K562 (cell line): ENCODE measurements at regions not wholly inside any gene's neighbourhood (a gene's known extent, or its start where the extent isn't known, plus 50 kb on each side); places are given as distances from the start of the nearest gene placed in this dataset.

Experiments used
- ATAC-seq: fragments of 200-7000 bp; cut with Tn5 transposase; 3 replicates; pipeline ENCODE4 v1.9.1; 2020; ENCODE audit warnings: moderate library complexity
- BruUV-seq: library from RNA; stranded (reverse); fragments of 400-500 nt; replicated peaks from 2 replicates; lab custom pipeline; 2021; lab: Mats Ljungman, UMichigan
- CTCF ChIA-PET: fragments of 300-600 bp; formaldehyde crosslinking; extraction: SDS; loops from one replicate; lab custom pipeline; 2021; ENCODE audit warnings: low intra/inter-chr PET ratio; lab: Yijun Ruan, JAX
- POLR2A ChIA-PET: fragments of 300-600, 350-650 bp; sonication (Branson Sonifier 250); formaldehyde crosslinking; extraction: SDS; loops from one replicate; lab custom pipeline; 2021; ENCODE audit warnings: antibody characterized with exemption, inconsistent platforms; lab: Yijun Ruan, JAX
- DNase-seq, 4 experiments: peaks; one replicate each; pipeline versions ENCODE4 v3.0.0 to v3.0.0-alpha.2; 2011 to 2018; ENCODE audit warnings: low spot score in 3 of 4, mixed read lengths in 3 of 4; ENCODE audit errors: extremely low read depth in 1 of 4
- FAIRE-seq: peaks from 2 replicates; lab custom pipeline; 2011; peaks lifted over from hg19 to GRCh38; lab: Jason Lieb, UNC
- H2AFZ ChIP-seq: 2 replicates; pipeline ENCODE4 v1.6.0; 2011; ENCODE audit warnings: low read depth, low read length, control low read depth, inconsistent platforms
- H3K27ac ChIP-seq: fragments of 200-600 bp; 3 replicates; pipeline ENCODE4 v1.8.0; 2011; ENCODE audit warnings: low read depth, mild to moderate bottlenecking, control low read depth, inconsistent platforms, low read length, moderate library complexity, mixed read lengths; ENCODE audit errors: extremely low read depth
- H3K27me3 ChIP-seq, 2 experiments: fragments of 300-600 bp in 1 of 2; 2 replicates in 1 of 2; 3 replicates in 1 of 2; pipeline versions ENCODE4 v1.6.0 to v1.8.0; 2011; ENCODE audit warnings: inconsistent platforms in 2 of 2, low read length in 2 of 2, mild to moderate bottlenecking in 1 of 2, mixed read lengths in 1 of 2, moderate library complexity in 1 of 2; ENCODE audit not compliant: control insufficient read depth in 2 of 2, insufficient read depth in 2 of 2
- H3K36me3 ChIP-seq: fragments of 300-600 bp; 3 replicates; pipeline ENCODE4 v1.8.0; 2011; ENCODE audit warnings: mild to moderate bottlenecking, low read length, inconsistent platforms; ENCODE audit not compliant: control insufficient read depth, insufficient read depth
- H3K4me1 ChIP-seq, 2 experiments: fragments of 200-600 bp in 1 of 2; replicated peaks in 1 of 2; 2 replicates in 1 of 2; 3 replicates in 1 of 2; pipeline versions ENCODE4 v1.5.1 to v1.8.0; 2011; ENCODE audit warnings: inconsistent platforms in 2 of 2, low read length in 2 of 2, mild to moderate bottlenecking in 1 of 2, mixed read lengths in 1 of 2, moderate library complexity in 1 of 2; ENCODE audit not compliant: control insufficient read depth in 2 of 2, insufficient read depth in 2 of 2
- H3K4me2 ChIP-seq: 2 replicates; pipeline ENCODE4 v1.6.1; 2011; ENCODE audit warnings: low read length, control low read depth, inconsistent platforms, mixed read lengths; ENCODE audit not compliant: insufficient read depth
- H3K4me3 ChIP-seq: fragments of 200-600 bp; sonication (generic), shearing (Covaris generic); 2 replicates; pipeline ENCODE4 v1.5.1; 2016; ENCODE audit warnings: control low read depth, inconsistent platforms
- H3K79me2 ChIP-seq: fragments of 200-600 bp; 3 replicates; pipeline ENCODE4 v1.8.0; 2011; ENCODE audit warnings: low read length, inconsistent platforms; ENCODE audit not compliant: control insufficient read depth, insufficient read depth
- H3K9ac ChIP-seq, 2 experiments: 2 replicates each; pipeline versions ENCODE4 v1.6.0 to v1.6.1; 2011; ENCODE audit warnings: low read depth in 2 of 2, low read length in 2 of 2, control low read depth in 1 of 2, inconsistent platforms in 1 of 2, mild to moderate bottlenecking in 1 of 2, mixed read lengths in 1 of 2; ENCODE audit not compliant: insufficient read depth in 1 of 2
- H3K9me1 ChIP-seq: one replicate; pipeline ENCODE4 v1.6.0; 2011; ENCODE audit warnings: inconsistent platforms, mild to moderate bottlenecking, low read length, moderate library complexity; ENCODE audit not compliant: control insufficient read depth, insufficient read depth
- H3K9me3 ChIP-seq: replicated peaks from 2 replicates; pipeline ENCODE4 v1.5.1; 2011; ENCODE audit warnings: low read depth, low read length, inconsistent platforms; ENCODE audit not compliant: control insufficient read depth, insufficient read depth
- H4K20me1 ChIP-seq: replicated peaks from 2 replicates; pipeline ENCODE4 v1.6.1; 2011; ENCODE audit warnings: low read length, inconsistent platforms, mixed read lengths; ENCODE audit not compliant: control insufficient read depth, insufficient read depth
- CBX5 ChIP-seq: IDR thresholded peaks from 2 replicates; pipeline ENCODE4 v1.6.1; 2014; ENCODE audit warnings: low read depth, borderline replicate concordance
- CTCFL ChIP-seq: IDR thresholded peaks from 2 replicates; pipeline ENCODE4 v1.6.1; 2011; ENCODE audit warnings: borderline replicate concordance, low read depth, mild to moderate bottlenecking, moderate library complexity, low read length; ENCODE audit not compliant: insufficient read depth, poor library complexity, severe bottlenecking
- FOXM1 ChIP-seq, 2 experiments: fragments of 450-650 bp in 1 of 2; sonication (generic) in 1 of 2; formaldehyde crosslinking in 1 of 2; IDR thresholded peaks; 2 replicates each; pipeline versions ENCODE4 v1.6.1 to v1.9.0; 2017 to 2022; ENCODE audit warnings: low read depth in 2 of 2, mild to moderate bottlenecking in 2 of 2, missing genetic modification reagents in 1 of 2, moderate library complexity in 1 of 2
- GATAD2A ChIP-seq: fragments of 450-650 bp; IDR thresholded peaks from 2 replicates; pipeline ENCODE4 v1.6.1; 2017
- HCFC1 ChIP-seq: IDR thresholded peaks from 2 replicates; pipeline ENCODE4 v1.6.1; 2012; ENCODE audit warnings: low read depth, low read length, improper control_type of control experiment
- KAT2B ChIP-seq: IDR thresholded peaks from one replicate; pipeline ENCODE4 v1.6.1; 2012; ENCODE audit warnings: low read depth, mild to moderate bottlenecking, control low read depth, inconsistent platforms, low read length, moderate library complexity
- KAT8 ChIP-seq: fragments of 450-650 bp; IDR thresholded peaks from 2 replicates; pipeline ENCODE4 v1.6.1; 2016; ENCODE audit warnings: low read depth, mild to moderate bottlenecking
- MIER1 ChIP-seq: fragments of 450-650 bp; IDR thresholded peaks from 2 replicates; pipeline ENCODE4 v1.6.1; 2016; ENCODE audit warnings: antibody characterized with exemption, mild to moderate bottlenecking, low read depth
- PCBP1 ChIP-seq: fragments of 200-400 bp; formaldehyde crosslinking; IDR thresholded peaks from 2 replicates; pipeline ENCODE4 v1.6.1; 2018; ENCODE audit warnings: mild to moderate bottlenecking, low read depth, low read length; ENCODE audit not compliant: poor library complexity, severe bottlenecking
- SOX6 ChIP-seq: fragments of 450-650 bp; IDR thresholded peaks from 2 replicates; pipeline ENCODE4 v1.6.1; 2014; ENCODE audit warnings: mild to moderate bottlenecking
- TCF15 ChIP-seq: fragments of 250-450 bp; sonication (Bioruptor Pico); IDR thresholded peaks from 2 replicates; pipeline ENCODE4 v1.8.0; 2022; ENCODE audit warnings: moderate library complexity, mild to moderate bottlenecking, inconsistent platforms
- TCF7L2 ChIP-seq: fragments of 150-350 bp; IDR thresholded peaks from 2 replicates; pipeline ENCODE4 v1.6.1; 2016; ENCODE audit warnings: low read depth, mild to moderate bottlenecking, low read length, moderate library complexity
- ZNF165 ChIP-seq: fragments of 250-450 bp; sonication (Bioruptor Pico); IDR thresholded peaks from 2 replicates; pipeline ENCODE4 v1.4.0; 2020; ENCODE audit warnings: borderline replicate concordance
- WGBS: fragments of 100-300 bp; shearing (Covaris generic); methylation state at CpG from one replicate; pipeline ENCODE4 v1.1.6; 2016; ENCODE audit warnings: low coverage, mixed read lengths; ENCODE audit not compliant: insufficient coverage; ENCODE audit errors: missing lambda C conversion rate; 5-methylcytosine and 5-hydroxymethylcytosine counted together
- in situ Hi-C: fragments of 300-500 bp; cut with MboI; formaldehyde crosslinking; loops from 4 replicates; pipeline ENCODE4 v1.15.0; 2018; ENCODE audit warnings: inconsistent platforms, mixed read lengths
- intact Hi-C: fragments of 100-400 bp; cut with micrococcal nuclease; formaldehyde crosslinking; loops from 2 replicates; pipeline ENCODE4 v1.14.2; 2022
- TF ChIP-seq, protein P1 (sequence below), 3 experiments: IDR thresholded peaks in 2 of 3; conservative IDR thresholded peaks in 1 of 3; 2 replicates each; pipeline ENCODE4 v1.5.1; 2011 to 2012; ENCODE audit warnings: low read length in 3 of 3, mild to moderate bottlenecking in 3 of 3, control low read depth in 2 of 3, improper control_type of control experiment in 1 of 3, inconsistent platforms in 1 of 3, low read depth in 1 of 3, mixed read lengths in 1 of 3, moderate library complexity in 1 of 3; ENCODE audit not compliant: insufficient read depth in 2 of 3
- TF ChIP-seq, protein P2 (sequence below): fragments of 450-650 bp; IDR thresholded peaks from 2 replicates; pipeline ENCODE4 v1.7.0; 2016; ENCODE audit warnings: borderline replicate concordance

DNA sequence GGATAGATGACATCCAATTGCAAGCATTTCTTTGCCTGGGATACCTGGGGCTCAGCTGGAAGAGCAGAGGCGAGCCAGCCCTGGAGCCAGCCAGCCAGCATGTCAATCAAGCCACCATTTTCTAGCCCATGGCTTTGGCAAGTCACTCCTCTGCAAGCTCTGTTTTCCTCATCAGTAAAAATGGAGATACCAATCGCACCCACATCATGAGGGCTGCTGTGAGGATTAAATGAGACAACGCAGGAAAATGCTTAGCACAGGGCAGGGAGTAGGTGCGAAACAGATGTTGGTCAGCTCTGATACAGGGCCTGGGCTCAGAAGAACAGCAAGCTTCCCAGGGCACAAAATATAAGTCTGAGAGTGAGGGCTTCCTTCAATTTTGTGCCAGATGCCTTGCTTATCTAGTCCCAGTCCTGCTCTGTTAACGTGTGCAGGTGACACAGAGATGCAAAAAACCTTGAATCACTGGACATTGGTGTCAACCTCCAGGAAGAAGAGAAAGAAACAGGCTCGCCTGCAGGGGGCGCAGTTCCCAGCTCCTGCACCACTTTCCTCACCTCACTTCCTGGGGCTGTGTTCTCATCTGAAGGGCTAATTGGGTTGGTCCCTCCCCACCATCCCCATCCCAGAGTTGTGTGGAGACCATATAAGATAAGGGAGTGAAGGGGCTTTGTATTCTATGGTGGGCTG, 72.8 kb upstream of the CACUL1 start:
- no peaks in the 10 kb centered on the region for H3K9me1 ChIP-seq
- no peak overlapping the region for H3K4me2 ChIP-seq
- H3K79me2 ChIP-seq, result no peaks in the 10 kb centered on the region
- no peak overlapping the region for H3K9ac ChIP-seq
- ChIA-PET CTCF (no interaction called here), POLR2A (interaction anchor here (0.5 to 0.6 kb wide), 2 partner anchors 22 to 221 kb away, joined by 3 read pairs; no protein-coding TSS in a partner anchor)
- H3K4me1 ChIP-seq, result no peaks in the 10 kb centered on the region; a peak in 1 of 5 replicates
- FAIRE-seq (no peak), ATAC-seq (no peak), DNase-seq (peak; percentile 8 to 30 (median 19))
- no peak overlapping the region for H3K4me3 ChIP-seq
- H3K9me3 ChIP-seq, result no peaks in the 10 kb centered on the region
- no peak overlapping the region for H3K27ac ChIP-seq
- in situ Hi-C loops (no loop called here), intact Hi-C loops (no loop called here)
- no peaks in the 10 kb centered on the region; a peak in 1 of 5 replicates for H3K27me3 ChIP-seq
- H3K36me3 ChIP-seq, result no peaks in the 10 kb centered on the region
- no peaks in the 10 kb centered on the region for H4K20me1 ChIP-seq
- 25% methylated on average over 5 of the region's 7 CpGs for WGBS
- H2AFZ ChIP-seq, result no peak overlapping the region
- BruUV-seq, result no TSS peak
- TF ChIP-seq SOX6 (no peak), TCF15 (CRISPR knock-in tag) (no peak), MIER1 (no peak), ZNF165 (CRISPR knock-in tag) (no peak), FOXM1 (IDR thresholded peaks at IDR 0.05; ENCODE audit: low read depth) (no peak), FOXM1 (CRISPR knock-in tag; IDR thresholded peaks at IDR 0.05; ENCODE audit: low read depth) (no peak), TCF7L2 (no peak), KAT2B (no peak), CBX5 (no peak), CTCFL (peak; percentile 34), GATAD2A (no peak), PCBP1 (no peak), HCFC1 (no peak), KAT8 (no peak)
- TF ChIP-seq, protein P1, sequence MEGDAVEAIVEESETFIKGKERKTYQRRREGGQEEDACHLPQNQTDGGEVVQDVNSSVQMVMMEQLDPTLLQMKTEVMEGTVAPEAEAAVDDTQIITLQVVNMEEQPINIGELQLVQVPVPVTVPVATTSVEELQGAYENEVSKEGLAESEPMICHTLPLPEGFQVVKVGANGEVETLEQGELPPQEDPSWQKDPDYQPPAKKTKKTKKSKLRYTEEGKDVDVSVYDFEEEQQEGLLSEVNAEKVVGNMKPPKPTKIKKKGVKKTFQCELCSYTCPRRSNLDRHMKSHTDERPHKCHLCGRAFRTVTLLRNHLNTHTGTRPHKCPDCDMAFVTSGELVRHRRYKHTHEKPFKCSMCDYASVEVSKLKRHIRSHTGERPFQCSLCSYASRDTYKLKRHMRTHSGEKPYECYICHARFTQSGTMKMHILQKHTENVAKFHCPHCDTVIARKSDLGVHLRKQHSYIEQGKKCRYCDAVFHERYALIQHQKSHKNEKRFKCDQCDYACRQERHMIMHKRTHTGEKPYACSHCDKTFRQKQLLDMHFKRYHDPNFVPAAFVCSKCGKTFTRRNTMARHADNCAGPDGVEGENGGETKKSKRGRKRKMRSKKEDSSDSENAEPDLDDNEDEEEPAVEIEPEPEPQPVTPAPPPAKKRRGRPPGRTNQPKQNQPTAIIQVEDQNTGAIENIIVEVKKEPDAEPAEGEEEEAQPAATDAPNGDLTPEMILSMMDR (IDR thresholded peaks at IDR 0.05 in 2 of 3, conservative IDR thresholded peaks at IDR 0.05 in 1 of 3; ENCODE audit: insufficient read depth in 2 of 3, low read depth in 1 of 3, low read length in 3 of 3), result peak; percentile 15 to 45 (median 25); a peak in 3 of 6 replicates
- TF ChIP-seq, protein P2, sequence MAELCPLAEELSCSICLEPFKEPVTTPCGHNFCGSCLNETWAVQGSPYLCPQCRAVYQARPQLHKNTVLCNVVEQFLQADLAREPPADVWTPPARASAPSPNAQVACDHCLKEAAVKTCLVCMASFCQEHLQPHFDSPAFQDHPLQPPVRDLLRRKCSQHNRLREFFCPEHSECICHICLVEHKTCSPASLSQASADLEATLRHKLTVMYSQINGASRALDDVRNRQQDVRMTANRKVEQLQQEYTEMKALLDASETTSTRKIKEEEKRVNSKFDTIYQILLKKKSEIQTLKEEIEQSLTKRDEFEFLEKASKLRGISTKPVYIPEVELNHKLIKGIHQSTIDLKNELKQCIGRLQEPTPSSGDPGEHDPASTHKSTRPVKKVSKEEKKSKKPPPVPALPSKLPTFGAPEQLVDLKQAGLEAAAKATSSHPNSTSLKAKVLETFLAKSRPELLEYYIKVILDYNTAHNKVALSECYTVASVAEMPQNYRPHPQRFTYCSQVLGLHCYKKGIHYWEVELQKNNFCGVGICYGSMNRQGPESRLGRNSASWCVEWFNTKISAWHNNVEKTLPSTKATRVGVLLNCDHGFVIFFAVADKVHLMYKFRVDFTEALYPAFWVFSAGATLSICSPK, result no peak
